ENCODE measurements at regions not wholly inside any gene's neighbourhood (a gene's known extent, or its start where the extent isn't known, plus 50 kb on each side); places are given as distances from the start of the nearest gene placed in this dataset.
"Not testable (repeated sequence)": the region's sequence is repeated elsewhere in the genome, so short reads cannot be mapped to it uniquely, and the experiment has no call there.

DNA sequence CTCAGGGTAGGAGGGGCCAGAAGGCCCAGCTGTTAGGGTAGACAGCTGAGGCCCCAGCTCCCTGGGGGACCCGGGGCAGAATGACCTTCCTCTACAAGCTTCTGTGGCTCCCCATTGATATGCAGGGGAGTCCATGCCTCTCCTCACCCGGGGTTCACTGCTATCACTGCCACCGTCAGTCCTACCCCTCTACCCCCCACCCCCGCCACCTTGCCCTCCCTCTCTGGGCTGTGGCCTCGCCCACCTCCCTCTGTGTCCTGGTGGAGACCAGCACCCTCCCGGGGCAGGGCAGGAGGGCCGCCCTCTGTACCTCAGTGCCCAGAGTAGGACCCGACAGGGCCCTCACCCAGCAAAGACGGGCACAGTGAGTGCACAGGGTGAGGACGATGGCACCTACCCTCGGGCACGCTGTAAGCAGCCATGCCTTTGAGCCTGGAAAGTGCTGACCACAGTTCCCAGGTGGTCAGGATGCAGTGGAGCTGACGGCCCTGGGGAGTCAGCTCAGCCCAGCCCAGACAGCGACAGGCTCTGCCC, 88.4 kb upstream of the SFSWAP start:
- TF ChIP-seq, protein P1, sequence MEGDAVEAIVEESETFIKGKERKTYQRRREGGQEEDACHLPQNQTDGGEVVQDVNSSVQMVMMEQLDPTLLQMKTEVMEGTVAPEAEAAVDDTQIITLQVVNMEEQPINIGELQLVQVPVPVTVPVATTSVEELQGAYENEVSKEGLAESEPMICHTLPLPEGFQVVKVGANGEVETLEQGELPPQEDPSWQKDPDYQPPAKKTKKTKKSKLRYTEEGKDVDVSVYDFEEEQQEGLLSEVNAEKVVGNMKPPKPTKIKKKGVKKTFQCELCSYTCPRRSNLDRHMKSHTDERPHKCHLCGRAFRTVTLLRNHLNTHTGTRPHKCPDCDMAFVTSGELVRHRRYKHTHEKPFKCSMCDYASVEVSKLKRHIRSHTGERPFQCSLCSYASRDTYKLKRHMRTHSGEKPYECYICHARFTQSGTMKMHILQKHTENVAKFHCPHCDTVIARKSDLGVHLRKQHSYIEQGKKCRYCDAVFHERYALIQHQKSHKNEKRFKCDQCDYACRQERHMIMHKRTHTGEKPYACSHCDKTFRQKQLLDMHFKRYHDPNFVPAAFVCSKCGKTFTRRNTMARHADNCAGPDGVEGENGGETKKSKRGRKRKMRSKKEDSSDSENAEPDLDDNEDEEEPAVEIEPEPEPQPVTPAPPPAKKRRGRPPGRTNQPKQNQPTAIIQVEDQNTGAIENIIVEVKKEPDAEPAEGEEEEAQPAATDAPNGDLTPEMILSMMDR (IDR thresholded peaks at IDR 0.05) = no peak
- DNase-seq (no peak), ATAC-seq (peak in 1 of 8 donors; percentile 16)
- H3K36me3 ChIP-seq = no peaks in the 10 kb centered on the region
- no peaks in the 10 kb centered on the region for H3K9me3 ChIP-seq
- intact Hi-C loops (cut with DNase I) = loop anchor here in 3 of 10 donors (5.0 kb wide), 2 partner anchors 275 to 280 kb away; no protein-coding TSS in a partner anchor
- no peak overlapping the region for H3K27ac ChIP-seq
- peaks cover 0 to 64% (median 48%) of the 10 kb centered on the region in 7 donors for H3K27me3 ChIP-seq
- no peak overlapping the region for H3K4me3 ChIP-seq
- 70 to 71% methylated on average over 13 to 14 of the region's 14 CpGs for WGBS, 2 donors
- peaks cover 0 to 16% (median 7%) of the 10 kb centered on the region in 9 donors for H3K4me1 ChIP-seq

DNA sequence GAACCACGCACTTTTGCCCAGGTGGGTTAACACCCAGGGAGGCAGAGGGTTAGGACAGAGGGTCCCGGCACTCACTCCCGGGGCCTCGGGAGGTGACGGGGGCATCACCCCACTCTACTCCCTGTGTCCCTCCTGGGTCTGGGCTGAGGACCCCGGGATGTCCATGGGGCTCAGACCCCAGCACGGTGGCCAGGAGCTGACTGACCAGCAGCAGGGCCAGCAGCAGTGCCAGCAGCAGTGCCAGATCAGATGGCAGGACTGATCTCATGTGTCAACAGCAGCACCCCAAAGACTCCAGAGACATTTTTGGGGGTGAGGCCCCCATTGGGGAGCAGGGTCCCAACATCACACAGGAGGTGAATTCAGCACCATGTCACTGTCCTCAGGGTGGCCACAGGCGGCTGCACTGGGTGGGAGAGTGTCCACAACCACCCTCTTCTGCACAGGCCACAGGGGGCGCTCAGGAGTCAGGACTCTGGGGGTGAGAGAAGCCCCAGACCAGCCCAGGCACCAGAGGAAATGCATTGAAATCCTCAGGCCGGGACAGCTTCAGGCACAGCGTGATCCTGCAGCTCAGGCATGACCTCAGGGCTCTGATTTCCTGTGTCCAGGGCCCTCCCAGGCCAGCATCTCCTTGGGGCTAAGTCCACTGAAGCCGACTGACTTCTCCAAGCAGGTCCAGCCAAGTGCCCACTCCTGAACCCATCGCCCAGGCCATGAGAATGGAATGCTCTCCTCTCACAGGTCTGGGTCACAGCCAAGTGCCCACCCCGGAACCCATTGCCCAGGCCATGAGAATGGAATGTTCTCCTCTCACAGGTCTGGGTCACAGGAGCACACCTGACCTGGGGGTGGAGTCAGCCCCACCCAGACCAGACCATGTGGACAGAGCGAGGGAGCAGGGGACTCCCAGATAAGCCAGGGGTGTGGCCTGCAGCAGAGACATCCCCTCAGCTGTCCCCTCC, 87.2 kb upstream of the SFSWAP start:
- intact Hi-C loops (cut with DNase I) = loop anchor here in 5 of 10 donors (2.0 to 5.0 kb wide), 3 partner anchors 276 to 281 kb away; no protein-coding TSS in a partner anchor
- H3K36me3 ChIP-seq, H3K9me3 ChIP-seq, H3K4me3 ChIP-seq, DNase-seq, H3K27ac ChIP-seq: not testable (repeated sequence)
- H3K4me1 ChIP-seq = peaks cover 0 to 16% (median 7%) of the 10 kb centered on the region in 9 donors
- peaks cover 5 to 58% (median 43%) of the 10 kb centered on the region in 7 donors for H3K27me3 ChIP-seq
- WGBS, 2 donors = 86 to 87% methylated on average over 14 to 15 of the region's 15 CpGs
- peak in 2 of 8 donors; percentile 13 to 37 for ATAC-seq

DNA sequence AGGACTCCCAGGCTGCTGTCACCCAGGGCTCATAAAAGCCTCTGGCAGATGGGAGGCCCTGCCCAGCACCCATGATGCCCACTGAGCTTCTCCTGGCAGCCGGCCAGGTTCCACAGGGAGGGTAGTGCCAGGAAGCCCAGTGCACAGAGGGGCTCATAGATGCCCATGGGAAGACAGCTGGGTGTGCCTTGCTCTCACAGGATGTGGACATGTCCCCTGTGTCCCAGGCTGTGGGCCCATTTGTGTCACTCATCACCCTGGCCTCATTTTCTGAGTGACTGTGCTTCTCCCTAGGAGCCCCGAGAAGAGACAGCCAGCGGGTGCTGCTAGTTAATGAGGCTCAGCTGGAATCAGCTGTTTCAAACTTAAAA, 86.5 kb upstream of the SFSWAP start:
- not testable (repeated sequence) for H3K36me3 ChIP-seq, H3K9me3 ChIP-seq, DNase-seq, H3K4me3 ChIP-seq
- Histone ChIP-seq H3K27ac (peak overlapping the region in 1 of 10 donors; percentile 22), H3K27me3 (peaks cover 10 to 59% (median 44%) of the 10 kb centered on the region in 7 donors), H3K4me1 (peaks cover 0 to 16% (median 7%) of the 10 kb centered on the region in 9 donors)
- WGBS, 2 donors = 20 to 21% methylated on average over 3 of the region's 3 CpGs
- ATAC-seq = peak in 2 of 8 donors; percentile 33 to 34
- intact Hi-C loops (cut with DNase I) = loop anchor here in 5 of 10 donors (2.0 to 5.0 kb wide), 3 partner anchors 277 to 282 kb away; no protein-coding TSS in a partner anchor

DNA sequence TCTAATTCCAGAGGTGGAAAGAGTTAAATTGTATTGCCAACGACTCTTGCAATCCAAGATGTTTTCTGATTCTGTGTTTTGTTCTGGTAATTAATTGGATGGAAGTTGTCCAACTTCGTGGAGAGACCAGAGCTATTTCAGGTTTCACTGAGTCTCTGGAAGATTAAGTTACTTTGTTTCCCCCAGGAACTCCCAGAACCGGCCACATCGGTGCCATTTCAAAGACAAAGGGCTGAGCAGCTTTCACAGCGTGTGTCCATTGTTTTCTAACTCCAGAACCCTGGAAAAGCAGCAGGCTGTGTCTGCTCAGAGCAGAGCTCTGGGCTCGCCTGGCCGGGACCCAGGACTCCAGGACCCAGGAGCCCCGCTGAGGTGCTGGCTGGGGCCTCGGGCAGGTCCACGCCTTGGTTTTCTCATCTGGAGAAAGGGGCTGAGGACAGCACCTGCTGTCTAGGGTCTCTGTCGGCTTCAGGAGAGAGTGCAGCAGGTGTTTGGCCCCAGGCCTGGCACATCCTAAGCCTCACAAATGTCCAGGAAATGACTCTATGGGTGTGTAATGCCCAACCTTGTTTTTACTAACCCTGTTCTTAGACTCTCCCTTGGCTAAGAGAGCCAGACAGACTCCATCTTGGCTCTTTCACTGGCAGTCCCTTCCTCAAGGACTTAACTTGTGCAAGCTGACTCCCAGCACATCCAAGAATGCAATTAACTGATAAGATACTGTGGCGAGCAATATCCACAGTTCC, 86.0 kb upstream of the SFSWAP start:
- not testable (repeated sequence) for H3K9me3 ChIP-seq, H3K4me3 ChIP-seq, H3K36me3 ChIP-seq
- DNase-seq (peak in 1 of 2 donors; percentile 2), ATAC-seq (peak in 5 of 8 donors; percentile 21 to 64 (median 32))
- H3K27me3 ChIP-seq = peaks cover 10 to 54% (median 45%) of the 10 kb centered on the region in 7 donors
- intact Hi-C loops (cut with DNase I) = loop anchor here in 5 of 10 donors (2.0 to 5.0 kb wide), 3 partner anchors 278 to 283 kb away; no protein-coding TSS in a partner anchor
- H3K4me1 ChIP-seq = peaks cover 0 to 16% (median 7%) of the 10 kb centered on the region in 9 donors
- peak overlapping the region in 1 of 10 donors; percentile 22 for H3K27ac ChIP-seq
- WGBS, 2 donors = 8 to 11% methylated on average over 12 of the region's 12 CpGs

DNA sequence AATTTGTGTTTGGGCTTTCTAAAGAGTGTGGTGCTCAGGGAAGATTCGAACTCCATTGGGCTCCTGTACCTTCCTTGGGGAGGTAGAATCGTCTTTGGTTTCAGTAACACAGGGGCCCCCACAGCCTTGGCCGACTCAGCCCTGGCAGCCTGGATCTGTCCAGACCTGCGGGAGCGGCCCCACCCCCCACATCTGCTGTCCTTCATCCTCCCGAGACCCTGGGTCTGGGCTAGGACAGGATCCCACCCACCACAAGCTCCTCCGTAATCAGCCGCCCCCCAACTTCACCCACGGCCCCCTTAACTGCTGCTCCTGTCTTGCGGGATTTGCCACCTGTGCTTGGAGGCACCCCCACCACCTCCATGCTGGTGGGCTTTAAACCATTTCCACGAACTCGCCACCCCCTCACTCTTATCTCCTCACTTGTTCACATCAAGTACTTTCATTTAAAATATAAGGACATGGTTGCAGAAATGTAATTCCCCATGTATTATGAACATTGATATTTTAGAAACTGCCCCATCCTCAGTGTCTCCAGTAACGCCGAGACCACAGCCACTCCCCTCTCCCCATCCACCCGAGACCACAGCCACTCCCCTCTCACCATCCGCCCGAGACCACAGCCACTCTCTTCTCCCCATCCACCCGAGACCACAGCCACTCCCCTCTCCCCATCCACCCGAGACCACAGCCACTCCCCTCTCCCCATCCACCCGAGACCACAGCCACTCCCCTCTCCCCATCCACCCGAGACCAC, 84.7 kb upstream of the SFSWAP start:
- Histone ChIP-seq H3K27me3 (peaks cover 10 to 49% (median 38%) of the 10 kb centered on the region in 7 donors), H3K4me1 (peaks cover 0 to 16% (median 7%) of the 10 kb centered on the region in 9 donors)
- 46 to 51% methylated on average over 20 of the region's 21 CpGs for WGBS, 2 donors
- H3K27ac ChIP-seq, H3K36me3 ChIP-seq, H3K4me3 ChIP-seq, ATAC-seq, H3K9me3 ChIP-seq: not testable (repeated sequence)
- DNase-seq = peak in 1 of 2 donors; percentile 2
- intact Hi-C loops (cut with DNase I) = loop anchor here in 2 of 10 donors (2.0 kb wide), 1 partner anchor 281 kb away; no protein-coding TSS in a partner anchor

DNA sequence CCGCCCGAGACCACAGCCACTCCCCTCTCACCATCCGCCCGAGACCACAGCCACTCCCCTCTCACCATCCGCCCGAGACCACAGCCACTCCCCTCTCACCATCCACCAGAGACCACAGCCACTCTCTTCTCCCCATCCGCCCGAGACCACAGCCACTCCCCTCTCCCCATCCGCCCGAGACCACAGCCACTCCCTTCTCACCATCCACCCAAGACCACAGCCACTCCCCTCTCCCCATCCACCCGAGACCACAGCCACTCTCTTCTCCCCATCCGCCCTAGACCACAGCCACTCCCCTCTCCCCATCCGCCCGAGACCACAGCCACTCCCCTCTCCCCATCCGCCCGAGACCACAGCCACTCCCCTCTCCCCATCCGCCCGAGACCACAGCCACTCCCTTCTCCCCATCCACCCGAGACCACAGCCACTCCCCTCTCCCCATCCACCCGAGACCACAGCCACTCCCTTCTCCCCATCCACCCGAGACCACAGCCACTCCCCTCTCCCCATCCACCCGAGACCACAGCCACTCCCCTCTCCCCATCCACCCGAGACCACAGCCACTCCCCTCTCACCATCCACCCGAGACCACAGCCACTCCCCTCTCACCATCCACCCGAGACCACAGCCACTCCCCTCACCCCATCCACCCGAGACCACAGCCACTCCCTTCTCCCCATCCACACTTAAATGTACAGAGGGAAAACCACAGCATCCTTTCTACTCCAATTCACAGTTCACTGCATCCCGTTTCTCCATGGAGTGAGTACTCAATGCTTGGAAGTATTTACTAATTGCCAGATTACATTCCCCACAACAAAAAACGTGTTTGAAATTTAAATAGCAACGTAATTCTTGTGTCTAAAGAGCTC, 83.5 kb upstream of the SFSWAP start:
- Histone ChIP-seq H3K4me1 (peaks cover 0 to 16% (median 7%) of the 10 kb centered on the region in 9 donors), H3K27me3 (peaks cover 10 to 38% (median 28%) of the 10 kb centered on the region in 7 donors)
- intact Hi-C loops (cut with DNase I); ATAC-seq; H3K9me3 ChIP-seq; H3K4me3 ChIP-seq; H3K27ac ChIP-seq; H3K36me3 ChIP-seq: not testable (repeated sequence)
- WGBS, 2 donors = 66 to 68% methylated on average over 19 to 24 of the region's 29 CpGs
- peak in 1 of 2 donors; percentile 0 for DNase-seq
